Glutamatergic neuron (in vitro differentiated cells): ENCODE measurements at regions not wholly inside any gene's neighbourhood (a gene's known extent, or its start where the extent isn't known, plus 50 kb on each side); places are given as distances from the start of the nearest gene placed in this dataset.
"Not testable (repeated sequence)": the region's sequence is repeated elsewhere in the genome, so short reads cannot be mapped to it uniquely, and the experiment has no call there.

Experiments
- DNase-seq: peaks from one replicate; pipeline ENCODE4 v3.0.0; 2022
- H3K27ac Mint-ChIP-seq: one replicate; pipeline ENCODE4 v1.8.0; 2020; ENCODE audit warnings: mild to moderate bottlenecking, mixed read lengths, inconsistent platforms; ENCODE audit not compliant: unreplicated experiment
- H3K27me3 Mint-ChIP-seq: one replicate; pipeline ENCODE4 v1.8.0; 2020; ENCODE audit warnings: mild to moderate bottlenecking, moderate library complexity, mixed read lengths, inconsistent platforms; ENCODE audit not compliant: unreplicated experiment
- H3K36me3 Mint-ChIP-seq: one replicate; pipeline ENCODE4 v1.8.0; 2020; ENCODE audit warnings: mild to moderate bottlenecking, mixed read lengths, inconsistent platforms; ENCODE audit not compliant: unreplicated experiment
- H3K4me1 Mint-ChIP-seq: one replicate; pipeline ENCODE4 v1.8.0; 2020; ENCODE audit warnings: mild to moderate bottlenecking, low read depth, mixed read lengths, inconsistent platforms; ENCODE audit not compliant: unreplicated experiment
- H3K4me3 Mint-ChIP-seq: one replicate; pipeline ENCODE4 v1.8.0; 2020; ENCODE audit warnings: mild to moderate bottlenecking, mixed read lengths, inconsistent platforms; ENCODE audit not compliant: unreplicated experiment
- H3K9me3 Mint-ChIP-seq: one replicate; pipeline ENCODE4 v1.8.0; 2020; ENCODE audit warnings: mild to moderate bottlenecking, moderate library complexity, mixed read lengths, inconsistent platforms; ENCODE audit not compliant: unreplicated experiment
- CTCF ChIP-seq: fragments of 200-600 bp; sonication (generic); IDR thresholded peaks from one replicate; pipeline ENCODE4 v1.5.0; 2021; ENCODE audit not compliant: partially characterized antibody, unreplicated experiment

GRCh38 chr5:36417668-36418067, 116.0 kb upstream of the RANBP3L start:
- no peak for DNase-seq
- no peaks in the 10 kb centered on the region for H3K4me1 Mint-ChIP-seq
- no peaks in the 10 kb centered on the region for H3K36me3 Mint-ChIP-seq
- H3K27me3 Mint-ChIP-seq: no peaks in the 10 kb centered on the region
- TF ChIP-seq CTCF: no peak
- H3K4me3 Mint-ChIP-seq: no peak overlapping the region
- no peaks in the 10 kb centered on the region for H3K9me3 Mint-ChIP-seq
- no peak overlapping the region for H3K27ac Mint-ChIP-seq

- no peak overlapping the region for H3K27ac Mint-ChIP-seq
- no peaks in the 10 kb centered on the region for H3K27me3 Mint-ChIP-seq
- DNase-seq: no peak
- no peaks in the 10 kb centered on the region for H3K9me3 Mint-ChIP-seq
- no peak for TF ChIP-seq CTCF
- H3K4me3 Mint-ChIP-seq: no peak overlapping the region
- H3K36me3 Mint-ChIP-seq: no peaks in the 10 kb centered on the region
- H3K4me1 Mint-ChIP-seq: no peaks in the 10 kb centered on the region
These were observed 116.7 kb upstream of the RANBP3L start for GRCh38 chr5:36418152-36418979.

GRCh38 chr5:36421256-36421655, 119.6 kb upstream of the RANBP3L start:
- no peak for TF ChIP-seq CTCF
- Mint-ChIP-seq H3K36me3 (no peaks in the 10 kb centered on the region), H3K4me3 (no peak overlapping the region), H3K27ac (no peak overlapping the region), H3K9me3 (no peaks in the 10 kb centered on the region), H3K27me3 (no peaks in the 10 kb centered on the region), H3K4me1 (no peaks in the 10 kb centered on the region)
- DNase-seq: no peak

- no peaks in the 10 kb centered on the region for H3K4me1 Mint-ChIP-seq
- no peak overlapping the region for H3K27ac Mint-ChIP-seq
- no peaks in the 10 kb centered on the region for H3K9me3 Mint-ChIP-seq
- no peaks in the 10 kb centered on the region for H3K36me3 Mint-ChIP-seq
- no peak for TF ChIP-seq CTCF
- no peak overlapping the region for H3K4me3 Mint-ChIP-seq
- H3K27me3 Mint-ChIP-seq: no peaks in the 10 kb centered on the region
- DNase-seq: no peak
These were observed 121.2 kb upstream of the RANBP3L start for GRCh38 chr5:36422952-36423351.

GRCh38 chr5:36423578-36424307, 122.0 kb upstream of the RANBP3L start:
- H3K4me1 Mint-ChIP-seq: no peaks in the 10 kb centered on the region
- no peak overlapping the region for H3K27ac Mint-ChIP-seq
- H3K9me3 Mint-ChIP-seq: no peaks in the 10 kb centered on the region
- no peaks in the 10 kb centered on the region for H3K36me3 Mint-ChIP-seq
- TF ChIP-seq CTCF: no peak
- no peaks in the 10 kb centered on the region for H3K27me3 Mint-ChIP-seq
- no peak overlapping the region for H3K4me3 Mint-ChIP-seq
- DNase-seq: no peak

- DNase-seq, H3K4me1 Mint-ChIP-seq, H3K4me3 Mint-ChIP-seq, H3K27me3 Mint-ChIP-seq, H3K36me3 Mint-ChIP-seq, H3K27ac Mint-ChIP-seq, H3K9me3 Mint-ChIP-seq: not testable (repeated sequence)
These were observed 124.4 kb upstream of the RANBP3L start for GRCh38 chr5:36426070-36426469.
